Upper lobe of left lung (tissue), 4 donors: ENCODE measurements at regions not wholly inside any gene's neighbourhood (a gene's known extent, or its start where the extent isn't known, plus 50 kb on each side); places are given as distances from the start of the nearest gene placed in this dataset.

ENCODE experiments used
- CTCF ChIP-seq, 6 experiments: fragments of 450-650 bp in 4 of 6; fragments of 200-600 bp in 2 of 6; sonication (generic) in 2 of 6; IDR thresholded peaks; one replicate each; pipeline ENCODE4 v1.5.1; 2016 to 2019; ENCODE audit warnings: antibody characterized with exemption in 6 of 6
- EP300 ChIP-seq, 4 donors: sonication (generic); formaldehyde crosslinking; IDR thresholded peaks; one replicate each; pipeline ENCODE4 v1.5.1; 2017; ENCODE audit warnings: antibody characterized with exemption in 4 of 4, control low read depth in 2 of 4
- POLR2AphosphoS5 ChIP-seq, 2 donors: sonication (generic); formaldehyde crosslinking; IDR thresholded peaks; one replicate each; pipeline ENCODE4 v1.5.1; 2017; ENCODE audit warnings: antibody characterized with exemption in 2 of 2

GRCh38 chr10:63769367-63769766 is 248.2 kb downstream of the REEP3 start:
- no peak for TF ChIP-seq EP300 (IDR thresholded peaks at IDR 0.05)
- no peak for TF ChIP-seq POLR2AphosphoS5 (IDR thresholded peaks at IDR 0.05)
- no peak for TF ChIP-seq CTCF (IDR thresholded peaks at IDR 0.05)
